Spleen (tissue), 11 donors: ENCODE measurements at regions not wholly inside any gene's neighbourhood (a gene's known extent, or its start where the extent isn't known, plus 50 kb on each side); places are given as distances from the start of the nearest gene placed in this dataset.

Experiments used
- DNase-seq: peaks from one replicate; pipeline ENCODE4 v3.0.0-alpha.2; 2020
- H3K27ac ChIP-seq, 8 donors: fragments of 200-600 bp; sonication (generic) in 7 of 8; 1 replicate in 4 of 8; 2 replicates in 4 of 8; pipeline versions ENCODE4 v1.5.0 to v1.8.0; 2016 to 2021; ENCODE audit warnings: inconsistent platforms in 4 of 8, mild to moderate bottlenecking in 4 of 8, moderate library complexity in 1 of 8
- H3K27me3 ChIP-seq, 7 donors: fragments of 200-600 bp; sonication (generic) in 6 of 7; replicated peaks in 1 of 7; 1 replicate in 4 of 7; 2 replicates in 3 of 7; pipeline versions ENCODE4 v1.5.0 to v1.8.0; 2016 to 2021; ENCODE audit warnings: inconsistent platforms in 3 of 7, mild to moderate bottlenecking in 1 of 7
- H3K36me3 ChIP-seq, 6 donors: fragments of 200-600 bp; sonication (generic) in 5 of 6; 1 replicate in 4 of 6; 2 replicates in 2 of 6; pipeline versions ENCODE4 v1.5.0 to v1.8.0; 2016 to 2021; ENCODE audit warnings: inconsistent platforms in 2 of 6
- H3K4me1 ChIP-seq, 6 donors: fragments of 200-600 bp; sonication (generic) in 5 of 6; 1 replicate in 3 of 6; 2 replicates in 3 of 6; pipeline versions ENCODE4 v1.5.0 to v1.8.0; 2016 to 2021; ENCODE audit warnings: inconsistent platforms in 3 of 6
- H3K4me3 ChIP-seq, 8 donors: fragments of 200-600 bp; sonication (generic) in 7 of 8; 1 replicate in 4 of 8; 2 replicates in 4 of 8; pipeline versions ENCODE4 v1.5.0 to v1.8.0; 2016 to 2021; ENCODE audit warnings: inconsistent platforms in 4 of 8, mild to moderate bottlenecking in 4 of 8, moderate library complexity in 2 of 8
- H3K9me3 ChIP-seq, 8 donors: fragments of 200-600 bp; sonication (generic) in 7 of 8; 1 replicate in 4 of 8; 2 replicates in 4 of 8; pipeline versions ENCODE4 v1.5.0 to v1.8.0; 2016 to 2021; ENCODE audit warnings: inconsistent platforms in 4 of 8
- CTCF ChIP-seq, 11 experiments: fragments of 200-600 bp in 7 of 11; fragments of 450-650 bp in 4 of 11; sonication (generic) in 4 of 11; IDR thresholded peaks in 8 of 11; conservative IDR thresholded peaks in 3 of 11; 1 replicate in 7 of 11; 2 replicates in 4 of 11; pipeline versions ENCODE4 v1.4.0 to v1.8.0; 2016 to 2021; ENCODE audit warnings: antibody characterized with exemption in 11 of 11, inconsistent platforms in 4 of 11, mild to moderate bottlenecking in 1 of 11
- POLR2A ChIP-seq, 3 donors: fragments of 450-650 bp; IDR thresholded peaks; one replicate each; pipeline ENCODE4 v1.5.1; 2017; ENCODE audit warnings: antibody characterized with exemption in 3 of 3, mild to moderate bottlenecking in 1 of 3
- POLR2AphosphoS5 ChIP-seq, 3 donors: sonication (generic); formaldehyde crosslinking; IDR thresholded peaks; one replicate each; pipeline ENCODE4 v1.5.1; 2017; ENCODE audit warnings: antibody characterized with exemption in 3 of 3
- WGBS, 5 donors: extraction: QIAGEN DNeasy Blood & Tissue Kit in 3 of 5; methylation state at CpG; one replicate each; pipeline versions ENCODE4 v1.1.5 to v1.1.7; 2013 to 2018; 5-methylcytosine and 5-hydroxymethylcytosine counted together
- intact Hi-C: fragments of 100-400 bp; cut with DNase I; formaldehyde crosslinking; loops from one replicate; pipeline ENCODE4 v1.15.0; 2023; ENCODE audit warnings: low total_unique reads
- donor health status: healthy with polysubstance abuse.
- donor health status: DM: no; HTN: no; CAD: no; lungs with moderate emphysema.
- donor health status: DM: no; HTN: no; CAD: no.
- donor health status: Bipolar disorder and iron deficiency.
- donor health status: healthy.
- donor health status: DM: no; HTN: no; CAD: no.
- donor health status: DM: yes; HTN: yes; CAD: no.

DNA sequence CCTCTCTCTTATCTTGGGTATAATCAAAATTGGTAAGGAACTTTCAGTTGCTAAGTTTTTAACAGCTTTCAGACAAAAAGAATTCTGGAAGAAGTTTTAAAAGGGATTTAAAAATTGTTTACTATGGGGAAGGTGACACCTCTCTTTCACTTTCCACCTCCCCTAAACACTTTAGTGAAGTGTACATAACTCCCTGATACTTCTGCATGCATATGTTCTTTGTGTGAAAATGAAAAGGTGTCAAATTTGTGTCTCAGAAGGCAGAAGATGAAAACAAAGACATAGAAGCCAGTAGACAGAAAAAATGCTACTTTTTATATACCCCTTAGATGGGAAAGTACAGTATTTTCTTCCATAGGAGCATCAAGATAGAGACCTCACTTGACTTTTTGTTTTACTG, 117.8 kb downstream of the TMEM26 start:
- DNase-seq, result no peak
- no peaks in the 10 kb centered on the region for H3K36me3 ChIP-seq
- no peaks in the 10 kb centered on the region for H3K4me1 ChIP-seq
- H3K27ac ChIP-seq, result no peak overlapping the region
- H3K27me3 ChIP-seq, result no peaks in the 10 kb centered on the region
- H3K9me3 ChIP-seq, result peaks cover 0 to 8% (median 0%) of the 10 kb centered on the region in 8 donors
- intact Hi-C loops, result no loop called here
- no peak overlapping the region for H3K4me3 ChIP-seq
- TF ChIP-seq POLR2A (IDR thresholded peaks at IDR 0.05), result no peak
- TF ChIP-seq CTCF (IDR thresholded peaks at IDR 0.05 in 8 of 11, conservative IDR thresholded peaks at IDR 0.05 in 3 of 11), result no peak
- TF ChIP-seq POLR2AphosphoS5 (IDR thresholded peaks at IDR 0.05), result no peak

GRCh38 chr10:61332581-61332980, 120.6 kb downstream of the TMEM26 start:
- H3K9me3 ChIP-seq, result peaks cover 0 to 32% (median 18%) of the 10 kb centered on the region in 8 donors
- TF ChIP-seq POLR2A (IDR thresholded peaks at IDR 0.05) (no peak), CTCF (IDR thresholded peaks at IDR 0.05 in 8 of 11, conservative IDR thresholded peaks at IDR 0.05 in 3 of 11) (no peak), POLR2AphosphoS5 (IDR thresholded peaks at IDR 0.05) (no peak)
- no peak overlapping the region for H3K27ac ChIP-seq
- no peak for DNase-seq
- no peaks in the 10 kb centered on the region for H3K36me3 ChIP-seq
- WGBS, 5 donors, result 61 to 85% (median 74%) methylated on average over 4 of the region's 4 CpGs
- intact Hi-C loops, result no loop called here
- no peaks in the 10 kb centered on the region for H3K27me3 ChIP-seq
- no peaks in the 10 kb centered on the region for H3K4me1 ChIP-seq
- H3K4me3 ChIP-seq, result no peak overlapping the region

GRCh38 chr10:61330669-61331068, 122.5 kb downstream of the TMEM26 start:
- whole genome bisulfite sequencing, 5 donors, result 60 to 85% (median 79%) methylated on average over 3 of the region's 3 CpGs
- no peak for DNase-seq

DNA sequence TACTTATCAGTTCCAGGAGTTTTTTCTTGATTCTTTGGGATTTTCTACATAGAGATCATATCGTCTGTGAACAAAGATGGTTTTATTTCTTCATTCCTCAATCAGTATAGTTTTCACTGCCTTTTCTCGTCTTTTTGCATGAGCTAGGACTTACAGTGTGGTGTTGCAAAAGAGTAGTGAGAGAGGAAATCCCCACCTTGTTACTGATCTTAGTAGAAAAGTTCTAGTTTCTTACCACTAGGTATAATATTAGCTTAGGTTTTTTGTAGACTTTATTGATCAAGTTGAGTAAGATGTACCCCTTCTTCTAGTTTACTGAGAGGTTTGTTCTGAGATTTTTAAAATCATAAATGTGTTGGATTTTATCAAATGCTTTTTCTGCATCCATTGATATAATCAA, 123.3 kb downstream of the TMEM26 start:
- H3K27ac ChIP-seq, result no peak overlapping the region
- TF ChIP-seq CTCF (IDR thresholded peaks at IDR 0.05 in 8 of 11, conservative IDR thresholded peaks at IDR 0.05 in 3 of 11), result no peak
- TF ChIP-seq POLR2A (IDR thresholded peaks at IDR 0.05), result no peak
- TF ChIP-seq POLR2AphosphoS5 (IDR thresholded peaks at IDR 0.05), result no peak
- DNase-seq, result no peak
- intact Hi-C loops, result no loop called here
- no peak overlapping the region for H3K4me3 ChIP-seq
- H3K27me3 ChIP-seq, result no peaks in the 10 kb centered on the region
- no peaks in the 10 kb centered on the region for H3K36me3 ChIP-seq
- H3K4me1 ChIP-seq, result no peaks in the 10 kb centered on the region
- H3K9me3 ChIP-seq, result peaks cover 0 to 32% (median 18%) of the 10 kb centered on the region in 8 donors
- 83 to 91% (median 84%) methylated on average over 2 of the region's 2 CpGs for WGBS, 5 donors

More at GRCh38 chr10:61330669-61331068, 122.5 kb downstream of the TMEM26 start:
- Histone ChIP-seq H3K4me1 (no peaks in the 10 kb centered on the region), H3K36me3 (no peaks in the 10 kb centered on the region), H3K4me3 (no peak overlapping the region), H3K9me3 (peaks cover 0 to 32% (median 18%) of the 10 kb centered on the region in 8 donors), H3K27me3 (no peaks in the 10 kb centered on the region), H3K27ac (no peak overlapping the region)
- intact Hi-C loops, result no loop called here
- TF ChIP-seq POLR2A (IDR thresholded peaks at IDR 0.05) (no peak), CTCF (IDR thresholded peaks at IDR 0.05 in 8 of 11, conservative IDR thresholded peaks at IDR 0.05 in 3 of 11) (no peak), POLR2AphosphoS5 (IDR thresholded peaks at IDR 0.05) (no peak)
